Activated CD4-positive, alpha-beta memory T cell treated with anti-CD3 and anti-CD28 coated beads for 36 hours (primary cell): ENCODE measurements at regions not wholly inside any gene's neighbourhood (a gene's known extent, or its start where the extent isn't known, plus 50 kb on each side); places are given as distances from the start of the nearest gene placed in this dataset.

Source experiments
- CTCF ChIA-PET: fragments of 350-600 bp; sonication (Branson Sonifier 250); formaldehyde crosslinking; loops from one replicate; lab custom pipeline; 2021; ENCODE audit warnings: antibody characterized with exemption, inconsistent platforms; lab: Charles Lee
- POLR2A ChIA-PET: fragments of 350-600 bp; sonication (Branson Sonifier 250); formaldehyde crosslinking; loops from one replicate; lab custom pipeline; 2021; ENCODE audit warnings: antibody characterized with exemption; lab: Charles Lee
- DNase-seq: peaks from one replicate; pipeline ENCODE4 v3.0.0-alpha.2; 2020
- H3K27ac Mint-ChIP-seq: one replicate; pipeline ENCODE4 v1.8.0; 2021; ENCODE audit warnings: mixed read lengths
- H3K27me3 Mint-ChIP-seq: one replicate; pipeline ENCODE4 v1.8.0; 2021; ENCODE audit warnings: mixed read lengths
- H3K36me3 Mint-ChIP-seq: one replicate; pipeline ENCODE4 v1.8.0; 2021; ENCODE audit warnings: mixed read lengths
- H3K4me1 Mint-ChIP-seq: one replicate; pipeline ENCODE4 v1.8.0; 2021; ENCODE audit warnings: low read depth, mixed read lengths
- H3K4me3 Mint-ChIP-seq: one replicate; pipeline ENCODE4 v1.8.0; 2021; ENCODE audit warnings: mild to moderate bottlenecking, mixed read lengths
- H3K9me3 Mint-ChIP-seq: one replicate; pipeline ENCODE4 v1.8.0; 2021; ENCODE audit warnings: mixed read lengths
- intact Hi-C: fragments of 100-400 bp; cut with micrococcal nuclease; formaldehyde crosslinking; loops from one replicate; pipeline ENCODE4 v1.15.1; 2023

GRCh38 chr7:69122953-69123352 lies 475.3 kb upstream of the AUTS2 start:
- H3K9me3 Mint-ChIP-seq = no peaks in the 10 kb centered on the region
- POLR2A ChIA-PET = no interaction called here

DNA sequence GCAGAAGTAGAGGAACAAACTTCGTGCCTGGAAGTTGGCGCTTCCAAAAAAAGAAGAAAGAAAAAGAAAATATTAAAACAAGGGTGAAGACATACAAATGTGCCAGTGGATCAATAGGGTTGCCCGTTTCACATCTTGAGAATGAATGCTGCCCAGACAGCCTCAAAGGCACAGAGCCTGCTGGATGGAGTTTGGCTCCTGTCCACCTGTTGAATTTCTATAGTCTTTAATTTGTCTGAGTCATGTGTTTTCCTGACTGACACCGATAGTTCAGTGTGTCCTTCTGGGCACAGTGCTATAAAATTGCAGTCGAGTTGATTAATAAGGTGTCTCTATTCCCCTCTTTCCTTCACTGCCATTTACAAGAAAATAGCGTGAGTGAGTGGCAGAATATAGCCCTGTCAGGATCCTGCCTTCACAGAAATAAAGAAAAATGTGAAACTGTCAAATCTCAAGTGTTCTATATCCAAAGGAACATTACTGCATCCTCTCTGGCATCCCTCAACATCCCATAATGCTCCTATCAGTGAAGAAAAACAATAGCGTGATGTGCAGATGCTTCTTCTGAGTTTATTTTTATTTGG lies 471.3 kb upstream of the AUTS2 start:
- CTCF ChIA-PET = no interaction called here
- no peaks in the 10 kb centered on the region for H3K4me1 Mint-ChIP-seq
- H3K36me3 Mint-ChIP-seq = no peaks in the 10 kb centered on the region
- intact Hi-C loops = no loop called here
- POLR2A ChIA-PET = no interaction called here
- H3K27ac Mint-ChIP-seq = no peak overlapping the region
- no peak overlapping the region for H3K4me3 Mint-ChIP-seq
- no peaks in the 10 kb centered on the region for H3K27me3 Mint-ChIP-seq
- H3K9me3 Mint-ChIP-seq = peaks cover 6% of the 10 kb centered on the region
- DNase-seq = no peak

More at GRCh38 chr7:69122953-69123352, 475.3 kb upstream of the AUTS2 start:
- Mint-ChIP-seq H3K36me3 (no peaks in the 10 kb centered on the region), H3K4me3 (no peak overlapping the region), H3K27me3 (no peaks in the 10 kb centered on the region), H3K27ac (no peak overlapping the region), H3K4me1 (no peaks in the 10 kb centered on the region)
- intact Hi-C loops = no loop called here
- DNase-seq = no peak
- CTCF ChIA-PET = no interaction called here

DNA sequence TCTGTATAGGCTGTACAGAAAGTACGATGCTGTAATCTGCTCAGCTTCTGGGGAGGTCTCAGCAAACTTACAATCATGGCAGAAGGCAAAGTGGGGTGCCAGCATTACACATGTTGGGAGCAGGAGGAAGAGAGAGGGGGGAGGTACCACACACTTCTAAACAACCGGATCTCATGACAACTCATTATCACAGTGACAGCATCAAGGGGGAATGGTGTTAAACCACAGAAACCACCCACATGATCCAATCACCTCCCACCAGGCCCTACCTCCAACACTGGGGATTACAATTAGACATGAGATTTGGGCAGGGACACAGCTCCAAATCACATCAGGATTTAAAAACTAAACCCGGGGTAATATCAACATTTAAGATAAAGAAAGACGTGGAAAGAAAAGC lies 468.8 kb upstream of the AUTS2 start:
- intact Hi-C loops = no loop called here
- H3K4me1 Mint-ChIP-seq = no peaks in the 10 kb centered on the region
- no peak for DNase-seq
- ChIA-PET POLR2A (no interaction called here), CTCF (no interaction called here)
- H3K4me3 Mint-ChIP-seq = no peak overlapping the region
- H3K9me3 Mint-ChIP-seq = peaks cover 15% of the 10 kb centered on the region
- no peak overlapping the region for H3K27ac Mint-ChIP-seq
- no peaks in the 10 kb centered on the region for H3K36me3 Mint-ChIP-seq
- no peaks in the 10 kb centered on the region for H3K27me3 Mint-ChIP-seq

GRCh38 chr7:69129951-69130350 lies 468.3 kb upstream of the AUTS2 start:
- DNase-seq = no peak
- ChIA-PET POLR2A (no interaction called here), CTCF (no interaction called here)
- Mint-ChIP-seq H3K4me1 (no peaks in the 10 kb centered on the region), H3K4me3 (no peak overlapping the region), H3K36me3 (no peaks in the 10 kb centered on the region), H3K27ac (no peak overlapping the region), H3K27me3 (no peaks in the 10 kb centered on the region), H3K9me3 (peaks cover 16% of the 10 kb centered on the region)
- intact Hi-C loops = no loop called here

DNA sequence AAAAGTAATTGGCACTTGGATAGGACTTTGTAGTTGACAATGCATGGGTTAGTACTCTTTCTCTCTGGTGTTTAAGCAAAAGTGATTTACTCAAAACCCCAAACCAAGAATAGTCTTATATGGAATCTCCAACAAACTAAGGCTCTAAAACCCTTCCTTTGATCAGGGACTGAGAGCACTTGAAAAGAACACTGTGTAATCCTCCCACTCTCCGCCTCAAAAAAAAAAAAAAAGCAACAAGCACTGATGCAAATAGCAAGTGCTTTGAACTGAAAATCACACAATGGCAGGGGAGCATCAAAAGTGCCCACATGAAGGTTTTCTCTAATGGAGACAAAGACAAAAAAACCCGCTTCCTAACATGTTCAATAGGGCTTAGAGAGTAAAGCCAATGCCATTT lies 467.9 kb upstream of the AUTS2 start:
- ChIA-PET POLR2A (no interaction called here), CTCF (no interaction called here)
- H3K4me1 Mint-ChIP-seq = no peaks in the 10 kb centered on the region
- peaks cover 18% of the 10 kb centered on the region for H3K9me3 Mint-ChIP-seq
- intact Hi-C loops = no loop called here
- no peak for DNase-seq
- no peaks in the 10 kb centered on the region for H3K36me3 Mint-ChIP-seq
- no peak overlapping the region for H3K27ac Mint-ChIP-seq
- H3K4me3 Mint-ChIP-seq = no peak overlapping the region
- no peaks in the 10 kb centered on the region for H3K27me3 Mint-ChIP-seq

DNA sequence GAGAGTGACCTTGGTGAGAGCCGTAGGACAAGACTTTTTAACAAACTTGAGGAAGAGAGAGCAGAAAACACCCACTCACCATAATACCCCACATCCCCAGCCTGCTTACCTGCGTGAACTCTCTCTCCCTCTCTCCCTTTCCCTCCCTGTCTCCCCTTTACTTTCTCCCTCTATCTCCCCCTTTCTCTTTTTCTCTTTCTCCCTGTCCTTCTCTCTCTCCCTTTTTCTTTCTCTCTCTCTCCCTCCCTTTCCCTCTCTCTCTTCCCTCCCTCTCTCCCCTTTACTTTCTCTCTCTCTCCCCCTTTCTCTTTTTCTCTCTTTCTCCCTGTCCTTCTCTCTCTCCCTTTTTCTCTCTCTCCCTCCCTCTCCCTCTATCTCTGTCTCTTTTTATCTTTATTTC lies 464.0 kb upstream of the AUTS2 start:
- DNase-seq = no peak
- ChIA-PET POLR2A (no interaction called here), CTCF (no interaction called here)
- intact Hi-C loops = no loop called here
- Mint-ChIP-seq H3K27ac (no peak overlapping the region), H3K4me3 (no peak overlapping the region), H3K27me3 (no peaks in the 10 kb centered on the region), H3K9me3 (peaks cover 26% of the 10 kb centered on the region), H3K36me3 (no peaks in the 10 kb centered on the region), H3K4me1 (no peaks in the 10 kb centered on the region)

DNA sequence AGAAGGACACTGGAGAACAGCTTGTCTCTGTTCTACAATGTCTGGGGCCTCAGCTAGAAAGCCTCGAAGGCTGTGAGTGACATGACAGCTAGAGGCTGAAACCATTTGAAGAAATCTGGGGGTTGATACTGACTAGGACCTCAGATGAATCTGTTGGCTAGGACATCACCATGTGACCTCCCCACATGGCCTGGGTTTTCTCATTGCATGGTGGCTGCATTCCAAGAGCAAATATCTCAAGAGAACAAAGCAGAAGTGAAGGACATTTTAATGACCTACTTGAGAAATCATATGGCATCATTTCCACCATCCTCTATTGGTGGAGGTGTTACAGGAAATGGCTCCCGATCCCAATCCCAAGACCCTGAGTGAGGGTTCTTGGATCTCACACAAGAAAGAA lies 450.6 kb upstream of the AUTS2 start:
- no peaks in the 10 kb centered on the region for H3K4me1 Mint-ChIP-seq
- POLR2A ChIA-PET = no interaction called here
- no peaks in the 10 kb centered on the region for H3K27me3 Mint-ChIP-seq
- CTCF ChIA-PET = no interaction called here
- H3K36me3 Mint-ChIP-seq = no peaks in the 10 kb centered on the region
- no peak overlapping the region for H3K27ac Mint-ChIP-seq
- intact Hi-C loops = no loop called here
- H3K4me3 Mint-ChIP-seq = no peak overlapping the region
- DNase-seq = no peak
- H3K9me3 Mint-ChIP-seq = peaks cover 12% of the 10 kb centered on the region

- no peak for DNase-seq
- intact Hi-C loops = no loop called here
- no peaks in the 10 kb centered on the region for H3K36me3 Mint-ChIP-seq
- peaks cover 14% of the 10 kb centered on the region for H3K9me3 Mint-ChIP-seq
- H3K27ac Mint-ChIP-seq = no peak overlapping the region
- H3K4me1 Mint-ChIP-seq = no peaks in the 10 kb centered on the region
- no peaks in the 10 kb centered on the region for H3K27me3 Mint-ChIP-seq
- CTCF ChIA-PET = no interaction called here
- no peak overlapping the region for H3K4me3 Mint-ChIP-seq
- POLR2A ChIA-PET = no interaction called here
Observed at GRCh38 chr7:69149804-69150782, 448.2 kb upstream of the AUTS2 start.

- ChIA-PET POLR2A (no interaction called here), CTCF (no interaction called here)
- H3K9me3 Mint-ChIP-seq = peaks cover 10% of the 10 kb centered on the region
- no peaks in the 10 kb centered on the region for H3K4me1 Mint-ChIP-seq
- no peaks in the 10 kb centered on the region for H3K27me3 Mint-ChIP-seq
- H3K4me3 Mint-ChIP-seq = no peak overlapping the region
- DNase-seq = no peak
- no peaks in the 10 kb centered on the region for H3K36me3 Mint-ChIP-seq
- H3K27ac Mint-ChIP-seq = no peak overlapping the region
- intact Hi-C loops = no loop called here
Observed at GRCh38 chr7:69162326-69162725, 435.9 kb upstream of the AUTS2 start.

- Mint-ChIP-seq H3K27me3 (no peaks in the 10 kb centered on the region), H3K4me1 (no peaks in the 10 kb centered on the region), H3K36me3 (no peaks in the 10 kb centered on the region), H3K27ac (no peak overlapping the region), H3K9me3 (peaks cover 10% of the 10 kb centered on the region), H3K4me3 (no peak overlapping the region)
- ChIA-PET POLR2A (no interaction called here), CTCF (no interaction called here)
- DNase-seq = no peak
- intact Hi-C loops = no loop called here
Observed at GRCh38 chr7:69162931-69163670, 435.2 kb upstream of the AUTS2 start.

DNA sequence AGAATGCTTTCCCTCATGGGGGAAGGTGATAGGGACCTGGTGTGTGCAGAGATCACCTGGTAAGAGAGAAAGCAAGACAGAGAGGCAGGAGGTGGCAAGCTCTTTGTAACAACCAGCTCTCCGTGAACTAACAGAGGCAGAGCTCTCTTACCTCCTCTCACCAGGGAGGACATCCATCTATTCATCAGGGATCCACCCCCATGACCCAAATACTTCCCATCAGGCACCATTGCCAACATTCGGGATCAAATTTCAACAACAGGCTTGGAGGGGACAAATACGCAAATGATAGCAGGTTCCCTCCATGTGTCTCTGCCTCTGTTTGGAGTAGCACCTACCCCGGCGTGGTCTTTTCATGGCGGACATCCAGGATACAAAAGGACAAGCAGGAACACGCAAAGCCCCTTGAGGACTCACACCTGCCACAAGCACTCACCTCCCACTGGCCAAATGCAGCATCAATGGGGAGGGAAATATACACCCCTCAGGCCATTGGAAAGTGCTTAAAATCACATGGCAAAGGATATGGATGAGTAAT lies 431.2 kb upstream of the AUTS2 start:
- intact Hi-C loops = no loop called here
- no peak for DNase-seq

DNA sequence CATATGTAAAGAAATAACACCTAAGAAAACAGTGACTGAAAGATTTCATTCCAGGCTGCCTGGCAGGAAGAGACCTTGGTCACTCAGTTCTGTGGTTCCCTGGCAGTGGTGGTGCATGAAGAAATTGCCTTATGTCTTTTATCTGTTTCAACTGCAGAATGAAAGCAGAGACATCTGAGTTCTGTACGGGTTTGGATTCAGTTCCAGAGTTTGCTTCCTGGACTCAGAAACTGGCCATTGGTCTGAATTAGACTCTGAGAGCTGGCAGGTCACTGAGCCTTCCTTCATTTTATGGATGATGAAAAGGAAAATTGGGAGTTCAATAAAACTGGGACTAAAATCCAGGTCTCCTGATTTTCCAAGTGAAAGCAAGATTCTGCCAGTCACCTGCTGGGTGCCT lies 428.9 kb upstream of the AUTS2 start:
- Mint-ChIP-seq H3K4me1 (no peaks in the 10 kb centered on the region), H3K27ac (no peak overlapping the region), H3K27me3 (no peaks in the 10 kb centered on the region), H3K9me3 (peaks cover 10% of the 10 kb centered on the region), H3K36me3 (no peaks in the 10 kb centered on the region), H3K4me3 (no peak overlapping the region)
- DNase-seq = no peak
- POLR2A ChIA-PET = no interaction called here
- CTCF ChIA-PET = no interaction called here
- intact Hi-C loops = no loop called here

More for the DNA sequence above, 431.2 kb upstream of the AUTS2 start:
- POLR2A ChIA-PET = no interaction called here
- Mint-ChIP-seq H3K27me3 (no peaks in the 10 kb centered on the region), H3K9me3 (peaks cover 12% of the 10 kb centered on the region), H3K4me1 (no peaks in the 10 kb centered on the region), H3K27ac (no peak overlapping the region), H3K36me3 (no peaks in the 10 kb centered on the region), H3K4me3 (no peak overlapping the region)
- CTCF ChIA-PET = no interaction called here
